ENCODE measurements at regions not wholly inside any gene's neighbourhood (a gene's known extent, or its start where the extent isn't known, plus 50 kb on each side); places are given as distances from the start of the nearest gene placed in this dataset.

- no peak for DNase-seq (ENCODE audit: low spot score)
- H3K27ac ChIP-seq (ENCODE audit: poor library complexity, severe bottlenecking), result no peak overlapping the region
- no peaks in the 10 kb centered on the region for H3K36me3 ChIP-seq (ENCODE audit: low read depth)
- peaks cover 4% of the 10 kb centered on the region for H3K4me1 ChIP-seq (ENCODE audit: insufficient read depth, poor library complexity, severe bottlenecking)
- no peak overlapping the region for H3K4me3 ChIP-seq (ENCODE audit: severe bottlenecking)
- TF ChIP-seq CTCF (IDR thresholded peaks at IDR 0.05; ENCODE audit: poor library complexity, severe bottlenecking), result no peak
- H3K27me3 ChIP-seq (ENCODE audit: insufficient read depth, poor library complexity, severe bottlenecking), result no peaks in the 10 kb centered on the region
- H3K9me3 ChIP-seq (ENCODE audit: severe bottlenecking), result no peaks in the 10 kb centered on the region
- no peak for ATAC-seq (ENCODE audit: low read depth)
Measured at GRCh38 chr17:15119968-15120367, 145.2 kb downstream of the PMP22 start.

GRCh38 chr17:15117239-15117638 lies 147.9 kb downstream of the PMP22 start:
- no peaks in the 10 kb centered on the region for H3K27me3 ChIP-seq (ENCODE audit: insufficient read depth, poor library complexity, severe bottlenecking)

GRCh38 chr17:15112846-15113617 lies 152.1 kb downstream of the PMP22 start:
- no peak; the same call in 2 of the 3 replicates for ATAC-seq (ENCODE audit: low read depth)

More at GRCh38 chr17:15117239-15117638, 147.9 kb downstream of the PMP22 start:
- Histone ChIP-seq H3K4me1 (ENCODE audit: insufficient read depth, poor library complexity, severe bottlenecking) (no peaks in the 10 kb centered on the region), H3K36me3 (ENCODE audit: low read depth) (no peaks in the 10 kb centered on the region), H3K27ac (ENCODE audit: poor library complexity, severe bottlenecking) (no peak overlapping the region), H3K9me3 (ENCODE audit: severe bottlenecking) (no peaks in the 10 kb centered on the region), H3K4me3 (ENCODE audit: severe bottlenecking) (no peak overlapping the region)
- DNase-seq (ENCODE audit: low spot score) (no peak), ATAC-seq (ENCODE audit: low read depth) (no peak)
- TF ChIP-seq CTCF (IDR thresholded peaks at IDR 0.05; ENCODE audit: poor library complexity, severe bottlenecking), result no peak

GRCh38 chr17:15109608-15110007 lies 155.5 kb downstream of the PMP22 start:
- Histone ChIP-seq H3K36me3 (ENCODE audit: low read depth) (no peaks in the 10 kb centered on the region), H3K4me3 (ENCODE audit: severe bottlenecking) (no peak overlapping the region), H3K27me3 (ENCODE audit: insufficient read depth, poor library complexity, severe bottlenecking) (no peaks in the 10 kb centered on the region), H3K27ac (ENCODE audit: poor library complexity, severe bottlenecking) (no peak overlapping the region), H3K9me3 (ENCODE audit: severe bottlenecking) (no peaks in the 10 kb centered on the region), H3K4me1 (ENCODE audit: insufficient read depth, poor library complexity, severe bottlenecking) (peaks cover 6% of the 10 kb centered on the region)
- DNase-seq (ENCODE audit: low spot score) (no peak), ATAC-seq (ENCODE audit: low read depth) (no peak)
- TF ChIP-seq CTCF (IDR thresholded peaks at IDR 0.05; ENCODE audit: poor library complexity, severe bottlenecking), result no peak

More at GRCh38 chr17:15112846-15113617, 152.1 kb downstream of the PMP22 start:
- no peaks in the 10 kb centered on the region for H3K4me1 ChIP-seq (ENCODE audit: insufficient read depth, poor library complexity, severe bottlenecking)
- H3K9me3 ChIP-seq (ENCODE audit: severe bottlenecking), result no peaks in the 10 kb centered on the region
- H3K36me3 ChIP-seq (ENCODE audit: low read depth), result no peaks in the 10 kb centered on the region
- no peak overlapping the region for H3K27ac ChIP-seq (ENCODE audit: poor library complexity, severe bottlenecking)
- no peak for TF ChIP-seq CTCF (IDR thresholded peaks at IDR 0.05; ENCODE audit: poor library complexity, severe bottlenecking)
- H3K27me3 ChIP-seq (ENCODE audit: insufficient read depth, poor library complexity, severe bottlenecking), result no peaks in the 10 kb centered on the region
- no peak for DNase-seq (ENCODE audit: low spot score)
- H3K4me3 ChIP-seq (ENCODE audit: severe bottlenecking), result no peak overlapping the region

GRCh38 chr17:15108992-15109391 lies 156.1 kb downstream of the PMP22 start:
- TF ChIP-seq CTCF (IDR thresholded peaks at IDR 0.05; ENCODE audit: poor library complexity, severe bottlenecking), result no peak
- H3K9me3 ChIP-seq (ENCODE audit: severe bottlenecking), result no peaks in the 10 kb centered on the region
- no peak overlapping the region for H3K27ac ChIP-seq (ENCODE audit: poor library complexity, severe bottlenecking)
- ATAC-seq (ENCODE audit: low read depth) (no peak), DNase-seq (ENCODE audit: low spot score) (no peak)
- no peak overlapping the region for H3K4me3 ChIP-seq (ENCODE audit: severe bottlenecking)
- no peaks in the 10 kb centered on the region for H3K36me3 ChIP-seq (ENCODE audit: low read depth)
- H3K27me3 ChIP-seq (ENCODE audit: insufficient read depth, poor library complexity, severe bottlenecking), result no peaks in the 10 kb centered on the region
- peaks cover 6% of the 10 kb centered on the region for H3K4me1 ChIP-seq (ENCODE audit: insufficient read depth, poor library complexity, severe bottlenecking)

All from RWPE2 (cell line).